LoVo (cell line): ENCODE measurements at regions not wholly inside any gene's neighbourhood (a gene's known extent, or its start where the extent isn't known, plus 50 kb on each side); places are given as distances from the start of the nearest gene placed in this dataset.

ENCODE experiments used
- DNase-seq: peaks from one replicate; pipeline ENCODE4 v3.0.0-alpha.2; 2016; ENCODE audit warnings: low spot score

GRCh38 chr1:13878021-13878420 lies 178.0 kb downstream of the PRDM2 start:
- DNase-seq = no peak

GRCh38 chr1:13878451-13878850 lies 178.5 kb downstream of the PRDM2 start:
- DNase-seq = no peak

- no peak for DNase-seq
These were observed 181.5 kb downstream of the PRDM2 start for GRCh38 chr1:13881385-13882088.

- DNase-seq = peak; percentile 32
These were observed 188.5 kb downstream of the PRDM2 start for GRCh38 chr1:13888351-13888986.

GRCh38 chr1:13889495-13889894 lies 189.5 kb downstream of the PRDM2 start:
- no peak for DNase-seq

GRCh38 chr1:13890766-13891165 lies 190.8 kb downstream of the PRDM2 start:
- no peak for DNase-seq

- no peak for DNase-seq
These were observed 192.2 kb downstream of the PRDM2 start for GRCh38 chr1:13892198-13892597.

GRCh38 chr1:13892671-13893325 lies 192.8 kb downstream of the PRDM2 start:
- DNase-seq = no peak

GRCh38 chr1:13893409-13893821 lies 193.4 kb downstream of the PRDM2 start:
- DNase-seq = no peak

- DNase-seq = no peak
These were observed 196.9 kb downstream of the PRDM2 start for GRCh38 chr1:13896932-13897331.

- DNase-seq = no peak
These were observed 198.4 kb downstream of the PRDM2 start for GRCh38 chr1:13898406-13898805.

GRCh38 chr1:13899856-13900255 lies 199.9 kb downstream of the PRDM2 start:
- DNase-seq = no peak

GRCh38 chr1:13900583-13900982 lies 200.6 kb downstream of the PRDM2 start:
- no peak for DNase-seq

GRCh38 chr1:13901039-13901438 lies 201.1 kb downstream of the PRDM2 start:
- no peak for DNase-seq

- DNase-seq = no peak
These were observed 201.6 kb downstream of the PRDM2 start for GRCh38 chr1:13901597-13901996.

- DNase-seq = no peak
These were observed 208.1 kb downstream of the PRDM2 start for GRCh38 chr1:13908128-13908527.

- no peak for DNase-seq
These were observed 212.0 kb downstream of the PRDM2 start for GRCh38 chr1:13911697-13912619.

- DNase-seq = no peak
These were observed 213.4 kb downstream of the PRDM2 start for GRCh38 chr1:13913396-13913795.

- DNase-seq = no peak
These were observed 216.5 kb downstream of the PRDM2 start for GRCh38 chr1:13916530-13916929.

GRCh38 chr1:13917607-13918006 lies 217.6 kb downstream of the PRDM2 start:
- DNase-seq = no peak

GRCh38 chr1:13918862-13919261 lies 218.9 kb downstream of the PRDM2 start:
- DNase-seq = no peak

GRCh38 chr1:13921190-13921589 lies 221.2 kb downstream of the PRDM2 start:
- no peak for DNase-seq
